ENCODE measurements at regions not wholly inside any gene's neighbourhood (a gene's known extent, or its start where the extent isn't known, plus 50 kb on each side); places are given as distances from the start of the nearest gene placed in this dataset.

- TF ChIP-seq ZNF462 (CRISPR knock-in tag; IDR thresholded peaks at IDR 0.05) (no peak), STAT1 (IDR thresholded peaks at IDR 0.05; ENCODE audit: unreplicated experiment) (no peak), ETS1 (IDR thresholded peaks at IDR 0.05) (no peak), POLR2AphosphoS5 (IDR thresholded peaks at IDR 0.05; ENCODE audit: low read depth) (no peak)
Measured at GRCh38 chr5:75935572-75935971, 147.6 kb upstream of the SV2C start (continued).

GRCh38 chr5:75933489-75933888 is 149.7 kb upstream of the SV2C start:
- H3K4me1 Mint-ChIP-seq, result peaks cover 6% of the 10 kb centered on the region; the same call in 2 of the 3 replicates
- no peaks in the 10 kb centered on the region for H3K79me2 ChIP-seq (replicated peaks; ENCODE audit: insufficient read depth)
- H3K27ac Mint-ChIP-seq, result no peak overlapping the region
- no peaks in the 10 kb centered on the region for H3K27me3 ChIP-seq (ENCODE audit: insufficient read depth)
- ATAC-seq, result no peak
- 0 out of 2 replicates have a peak, but pooled peaks cover 3% of the 10 kb centered on the region for H3K9me2 ChIP-seq (ENCODE audit: insufficient read depth)
- peaks cover 7% of the 10 kb centered on the region; the same call in 1 of the 2 replicates for H3K4me1 ChIP-seq (ENCODE audit: insufficient read depth)
- no peak overlapping the region for H3K4me3 ChIP-seq
- no peak overlapping the region for H2AFZ ChIP-seq
- DNase-seq (ENCODE audit: low spot score), result no peak
- no peaks in the 10 kb centered on the region for H3K27me3 Mint-ChIP-seq (ENCODE audit: insufficient read depth, low read depth, poor library complexity)
- no peak overlapping the region for H3K4me3 Mint-ChIP-seq
- no peaks in the 10 kb centered on the region for H4K20me1 ChIP-seq (replicated peaks; ENCODE audit: insufficient read depth)
- no peaks in the 10 kb centered on the region for H3K9me3 Mint-ChIP-seq
- H3K4me2 ChIP-seq, result no peak overlapping the region
- H3F3A ChIP-seq (replicated peaks; ENCODE audit: low read depth), result no peaks in the 10 kb centered on the region
- no peaks in the 10 kb centered on the region for H3K36me3 Mint-ChIP-seq (ENCODE audit: low read depth)
- H3K36me3 ChIP-seq (ENCODE audit: insufficient read depth), result no peaks in the 10 kb centered on the region
- H3K27ac ChIP-seq (ENCODE audit: low read depth), result no peak overlapping the region
- TF ChIP-seq EZH2phosphoT487 (IDR thresholded peaks at IDR 0.05; ENCODE audit: unreplicated experiment) (no peak), REST (IDR thresholded peaks at IDR 0.05; ENCODE audit: unreplicated experiment) (no peak), POLR2AphosphoS5 (IDR thresholded peaks at IDR 0.05; ENCODE audit: low read depth) (no peak), JUNB (IDR thresholded peaks at IDR 0.05; ENCODE audit: unreplicated experiment) (no peak), CREB1 (CRISPR knock-in tag; IDR thresholded peaks at IDR 0.05; ENCODE audit: low read depth) (no peak), ETS1 (IDR thresholded peaks at IDR 0.05) (no peak)
